ENCODE measurements at regions not wholly inside any gene's neighbourhood (a gene's known extent, or its start where the extent isn't known, plus 50 kb on each side); places are given as distances from the start of the nearest gene placed in this dataset.
"Not testable (repeated sequence)": the region's sequence is repeated elsewhere in the genome, so short reads cannot be mapped to it uniquely, and the experiment has no call there.

DNA sequence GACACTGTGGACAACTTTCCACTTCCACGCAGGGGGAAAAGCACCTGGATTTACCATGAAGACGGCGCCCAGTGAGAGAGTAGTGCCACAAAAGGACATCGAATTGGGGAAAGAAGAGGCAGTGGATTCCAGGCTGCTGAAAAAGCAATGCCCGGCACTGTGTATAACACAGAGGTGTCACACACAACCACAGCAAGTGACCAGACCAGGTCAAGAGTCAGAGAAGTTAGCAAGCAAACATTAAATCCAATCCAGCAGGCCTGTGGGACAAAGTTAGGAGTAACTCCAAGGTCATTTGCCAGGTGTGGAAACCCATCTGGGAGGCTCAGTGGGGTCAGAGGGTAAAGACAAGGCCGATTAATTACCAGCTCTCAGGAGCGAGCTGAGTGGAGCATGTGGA lies 227.6 kb downstream of the BCL2L11 start:
- H3K27me3 ChIP-seq (replicated peaks in 1 of 4; ENCODE audit: control insufficient read depth in 3 of 4, extremely low read depth in 1 of 4, insufficient read depth in 3 of 4, low read length in 3 of 4); H3K18ac ChIP-seq (ENCODE audit: extremely low read depth, low read length); H3K4me2 ChIP-seq (ENCODE audit: insufficient read depth in 1 of 2, low read depth in 2 of 2, low read length in 2 of 2); H3K27ac ChIP-seq (ENCODE audit: low read depth, low read length); H3K79me1 ChIP-seq (ENCODE audit: low read depth, low read length); H3K56ac ChIP-seq (replicated peaks; ENCODE audit: insufficient read length, low read depth, low read length); H3K79me2 ChIP-seq (ENCODE audit: control insufficient read depth in 1 of 2, insufficient read depth in 2 of 2, low read length in 2 of 2); H2BK5ac ChIP-seq (ENCODE audit: low read depth, low read length); H3K23me2 ChIP-seq (ENCODE audit: low read depth, low read length); H2BK12ac ChIP-seq (ENCODE audit: low read depth, low read length); H3K9ac ChIP-seq (replicated peaks in 1 of 4; ENCODE audit: extremely low read depth in 1 of 4, low read depth in 3 of 4, low read length in 3 of 4); CTCF ChIA-PET (ENCODE audit: partially characterized antibody); H3K4me1 ChIP-seq (replicated peaks in 1 of 4; ENCODE audit: control insufficient read depth in 3 of 4, insufficient read depth in 4 of 4, low read length in 3 of 4); H2BK120ac ChIP-seq (replicated peaks; ENCODE audit: low read depth, low read length); POLR2A ChIA-PET (ENCODE audit: partially characterized antibody); H4K20me1 ChIP-seq (replicated peaks in 1 of 2; ENCODE audit: control insufficient read depth in 1 of 2, insufficient read depth in 2 of 2, low read length in 2 of 2); H3K36me3 ChIP-seq (ENCODE audit: control insufficient read depth in 2 of 4, insufficient read depth in 4 of 4, low read length in 3 of 4); H3K14ac ChIP-seq (ENCODE audit: insufficient read length); H3K4me3 ChIP-seq (ENCODE audit: extremely low read depth in 1 of 4, insufficient read depth in 2 of 4, low read depth in 3 of 4, low read length in 4 of 4); H4K91ac ChIP-seq (replicated peaks; ENCODE audit: insufficient read length, low read length); H2AK5ac ChIP-seq (ENCODE audit: low read depth, low read length); H3K4ac ChIP-seq (replicated peaks; ENCODE audit: insufficient read length, low read depth, low read length); H3K9me3 ChIP-seq (ENCODE audit: insufficient read depth in 2 of 2, low read depth in 1 of 2, low read length in 1 of 2); H2BK20ac ChIP-seq (ENCODE audit: low read length); H3K23ac ChIP-seq (ENCODE audit: insufficient read length); H4K5ac ChIP-seq (ENCODE audit: insufficient read length, low read depth, low read length); DNase-seq (ENCODE audit: low read depth in 1 of 2, low spot score in 2 of 2); H2BK15ac ChIP-seq (ENCODE audit: low read length); H4K8ac ChIP-seq (ENCODE audit: extremely low read depth, insufficient read depth, low read length); H2AFZ ChIP-seq (ENCODE audit: low read length); FAIRE-seq: not testable (repeated sequence)
- WGBS, 2 experiments (ENCODE audit: extremely low coverage in 1 of 2, insufficient coverage in 1 of 2, insufficient read length in 1 of 2, insufficient replicate concordance in 2 of 2, low coverage in 1 of 2, low lambda C conversion rate in 2 of 2, missing lambda C conversion rate in 1 of 2), result no CpG with 5 or more reads among the region's 7 CpGs

DNA sequence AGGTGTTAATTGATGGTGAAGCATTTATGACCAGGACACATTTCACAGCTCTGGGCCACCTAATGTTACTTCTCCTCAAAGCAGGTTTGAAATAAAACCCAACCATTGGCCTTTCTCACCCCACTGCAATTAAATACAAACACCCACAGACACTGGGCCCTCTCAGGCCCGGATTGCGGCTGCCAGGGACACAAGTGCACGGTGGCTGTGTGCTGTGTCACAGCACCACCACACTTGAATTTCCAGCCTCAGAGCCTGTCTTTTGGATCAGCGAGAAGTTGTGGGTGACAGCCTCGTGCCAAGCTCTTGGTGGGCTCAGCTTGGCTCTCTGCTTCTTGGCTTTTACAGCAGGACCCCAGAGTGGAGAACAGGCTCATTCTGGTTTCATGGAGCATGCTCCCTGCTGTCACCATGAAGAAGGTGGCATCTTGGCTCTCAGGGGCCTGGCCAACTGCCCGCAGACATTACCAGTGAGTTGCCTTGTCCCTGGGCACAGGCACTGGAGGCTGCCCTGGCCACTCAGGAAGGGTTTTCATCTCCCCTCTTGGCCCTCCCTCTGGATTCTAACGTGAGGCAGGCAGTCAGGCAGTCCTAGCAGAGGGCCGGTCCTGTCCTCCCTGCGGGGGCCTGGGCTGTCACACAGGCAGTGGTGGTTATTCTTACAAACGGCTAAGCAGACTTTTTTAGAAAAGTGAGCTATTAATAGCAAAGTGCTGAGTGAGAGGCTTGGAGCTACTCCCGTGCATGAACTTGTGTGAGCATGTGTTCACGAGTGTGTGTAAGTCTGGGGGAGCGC lies 234.5 kb downstream of the BCL2L11 start:
- H4K91ac ChIP-seq (replicated peaks; ENCODE audit: insufficient read length, low read length); H4K20me1 ChIP-seq (replicated peaks in 1 of 2; ENCODE audit: control insufficient read depth in 1 of 2, insufficient read depth in 2 of 2, low read length in 2 of 2); H3K9ac ChIP-seq (replicated peaks in 1 of 4; ENCODE audit: extremely low read depth in 1 of 4, low read depth in 3 of 4, low read length in 3 of 4); H2AK5ac ChIP-seq (ENCODE audit: low read depth, low read length); H3K23me2 ChIP-seq (ENCODE audit: low read depth, low read length); H2AFZ ChIP-seq (ENCODE audit: low read length); H3K27ac ChIP-seq (ENCODE audit: low read depth, low read length); DNase-seq (ENCODE audit: low read depth in 1 of 2, low spot score in 2 of 2); H3K79me1 ChIP-seq (ENCODE audit: low read depth, low read length); H2BK120ac ChIP-seq (replicated peaks; ENCODE audit: low read depth, low read length); H2BK5ac ChIP-seq (ENCODE audit: low read depth, low read length); H3K18ac ChIP-seq (ENCODE audit: extremely low read depth, low read length); POLR2A ChIA-PET (ENCODE audit: partially characterized antibody); CTCF ChIA-PET (ENCODE audit: partially characterized antibody); H4K8ac ChIP-seq (ENCODE audit: extremely low read depth, insufficient read depth, low read length); H4K5ac ChIP-seq (ENCODE audit: insufficient read length, low read depth, low read length); H3K79me2 ChIP-seq (ENCODE audit: control insufficient read depth in 1 of 2, insufficient read depth in 2 of 2, low read length in 2 of 2); H3K4me3 ChIP-seq (ENCODE audit: extremely low read depth in 1 of 4, insufficient read depth in 2 of 4, low read depth in 3 of 4, low read length in 4 of 4); H3K9me3 ChIP-seq (ENCODE audit: insufficient read depth in 2 of 2, low read depth in 1 of 2, low read length in 1 of 2); H3K4me2 ChIP-seq (ENCODE audit: insufficient read depth in 1 of 2, low read depth in 2 of 2, low read length in 2 of 2); FAIRE-seq; H2BK20ac ChIP-seq (ENCODE audit: low read length); H3K4me1 ChIP-seq (replicated peaks in 1 of 4; ENCODE audit: control insufficient read depth in 3 of 4, insufficient read depth in 4 of 4, low read length in 3 of 4); H3K27me3 ChIP-seq (replicated peaks in 1 of 4; ENCODE audit: control insufficient read depth in 3 of 4, extremely low read depth in 1 of 4, insufficient read depth in 3 of 4, low read length in 3 of 4); H3K4ac ChIP-seq (replicated peaks; ENCODE audit: insufficient read length, low read depth, low read length); H3K14ac ChIP-seq (ENCODE audit: insufficient read length); H3K56ac ChIP-seq (replicated peaks; ENCODE audit: insufficient read length, low read depth, low read length); H3K23ac ChIP-seq (ENCODE audit: insufficient read length); H2BK15ac ChIP-seq (ENCODE audit: low read length); H2BK12ac ChIP-seq (ENCODE audit: low read depth, low read length); H3K36me3 ChIP-seq (ENCODE audit: control insufficient read depth in 2 of 4, insufficient read depth in 4 of 4, low read length in 3 of 4): not testable (repeated sequence)
- 81% methylated on average over 7 of the region's 13 CpGs; no CpG with 5 or more reads in 1 of the 2 experiments for whole genome bisulfite sequencing, 2 experiments (ENCODE audit: extremely low coverage in 1 of 2, insufficient coverage in 1 of 2, insufficient read length in 1 of 2, insufficient replicate concordance in 2 of 2, low coverage in 1 of 2, low lambda C conversion rate in 2 of 2, missing lambda C conversion rate in 1 of 2)

All from H1 (cell line).